ENCODE measurements at regions not wholly inside any gene's neighbourhood (a gene's known extent, or its start where the extent isn't known, plus 50 kb on each side); places are given as distances from the start of the nearest gene placed in this dataset.

- DNase-seq: no peak
Observed at GRCh38 chr22:48137640-48138039, 1375.2 kb downstream of the TBC1D22A start.

GRCh38 chr22:48135592-48135991 is 1373.1 kb downstream of the TBC1D22A start:
- DNase-seq: no peak

GRCh38 chr22:48125416-48125815 is 1363.0 kb downstream of the TBC1D22A start:
- DNase-seq: no peak

GRCh38 chr22:48121984-48122383 is 1359.5 kb downstream of the TBC1D22A start:
- no peak for DNase-seq

- no peak for DNase-seq
Observed at GRCh38 chr22:48118654-48119053, 1356.2 kb downstream of the TBC1D22A start.

- no peak for DNase-seq
Observed at GRCh38 chr22:48116871-48117270, 1354.4 kb downstream of the TBC1D22A start.

GRCh38 chr22:48112687-48113521 is 1350.5 kb downstream of the TBC1D22A start:
- no peak for DNase-seq

- no peak for DNase-seq
Observed at GRCh38 chr22:48106715-48107259, 1344.3 kb downstream of the TBC1D22A start.

- no peak for DNase-seq
Observed at GRCh38 chr22:48106215-48106614, 1343.8 kb downstream of the TBC1D22A start.

GRCh38 chr22:48105259-48105658 is 1342.8 kb downstream of the TBC1D22A start:
- no peak for DNase-seq

GRCh38 chr22:48104766-48105165 is 1342.3 kb downstream of the TBC1D22A start:
- no peak for DNase-seq

- no peak for DNase-seq
Observed at GRCh38 chr22:48104102-48104738, 1341.8 kb downstream of the TBC1D22A start.

- DNase-seq: no peak
Observed at GRCh38 chr22:48103126-48103875, 1340.9 kb downstream of the TBC1D22A start.

- no peak for DNase-seq
Observed at GRCh38 chr22:48102581-48102980, 1340.1 kb downstream of the TBC1D22A start.

GRCh38 chr22:48101704-48102103 is 1339.3 kb downstream of the TBC1D22A start:
- no peak for DNase-seq

- no peak for DNase-seq
Observed at GRCh38 chr22:48100685-48101417, 1338.4 kb downstream of the TBC1D22A start.

- no peak for DNase-seq
Observed at GRCh38 chr22:48099671-48100070, 1337.2 kb downstream of the TBC1D22A start.

- no peak for DNase-seq
Observed at GRCh38 chr22:48099251-48099650, 1336.8 kb downstream of the TBC1D22A start.

- no peak for DNase-seq
Observed at GRCh38 chr22:48098921-48099245, 1336.4 kb downstream of the TBC1D22A start.

GRCh38 chr22:48098243-48098920 is 1335.9 kb downstream of the TBC1D22A start:
- DNase-seq: no peak

- no peak for DNase-seq
Observed at GRCh38 chr22:48097723-48098122, 1335.3 kb downstream of the TBC1D22A start.

Measured in activated effector memory CD4-positive, alpha-beta T cell treated with Interleukin-2 at 50 U/mL for 16 hours (primary cell).